ENCODE measurements at regions not wholly inside any gene's neighbourhood (a gene's known extent, or its start where the extent isn't known, plus 50 kb on each side); places are given as distances from the start of the nearest gene placed in this dataset.
"Not testable (repeated sequence)": the region's sequence is repeated elsewhere in the genome, so short reads cannot be mapped to it uniquely, and the experiment has no call there.

DNA sequence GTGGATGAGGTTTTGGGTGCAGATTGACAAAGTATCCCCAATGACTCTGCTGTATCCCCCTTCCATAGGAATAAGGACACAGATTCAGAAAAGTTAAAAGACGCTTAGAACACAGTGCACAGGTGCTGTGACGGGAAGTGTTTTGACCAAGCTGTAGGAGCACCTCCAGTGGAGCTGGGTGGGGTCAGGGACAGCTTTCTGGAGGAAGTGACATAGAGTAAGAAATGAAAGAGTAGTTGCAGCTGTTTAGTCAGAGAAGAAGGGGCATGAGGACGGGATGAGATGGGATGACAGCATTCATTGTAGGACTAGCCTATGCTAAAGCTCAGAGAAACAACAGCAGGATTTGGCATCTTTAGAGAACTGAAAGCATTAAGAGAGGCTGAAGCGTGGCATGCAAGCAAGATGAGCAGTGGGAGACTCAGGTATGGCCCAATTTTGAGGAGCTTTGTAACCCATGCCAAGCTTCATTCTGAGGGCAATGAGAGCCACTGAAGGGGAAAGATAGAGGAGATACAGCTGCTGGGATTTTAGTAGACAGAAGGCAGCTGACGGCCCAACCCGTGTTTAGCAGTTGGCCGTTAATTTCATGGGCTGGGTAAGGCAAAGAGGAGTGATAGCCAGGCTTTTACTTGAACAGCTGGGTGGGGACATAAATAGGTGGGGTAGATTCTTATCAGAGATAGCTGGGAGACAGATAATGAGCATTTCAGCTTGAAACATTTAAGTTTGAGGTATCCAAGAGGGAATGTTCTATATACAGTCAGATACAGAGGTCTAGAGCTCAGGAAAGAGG, 131.8 kb upstream of the KRAS start:
- no peak for DNase-seq

GRCh38 chr12:25377469-25378177, 126.9 kb upstream of the KRAS start:
- no peak for DNase-seq

DNA sequence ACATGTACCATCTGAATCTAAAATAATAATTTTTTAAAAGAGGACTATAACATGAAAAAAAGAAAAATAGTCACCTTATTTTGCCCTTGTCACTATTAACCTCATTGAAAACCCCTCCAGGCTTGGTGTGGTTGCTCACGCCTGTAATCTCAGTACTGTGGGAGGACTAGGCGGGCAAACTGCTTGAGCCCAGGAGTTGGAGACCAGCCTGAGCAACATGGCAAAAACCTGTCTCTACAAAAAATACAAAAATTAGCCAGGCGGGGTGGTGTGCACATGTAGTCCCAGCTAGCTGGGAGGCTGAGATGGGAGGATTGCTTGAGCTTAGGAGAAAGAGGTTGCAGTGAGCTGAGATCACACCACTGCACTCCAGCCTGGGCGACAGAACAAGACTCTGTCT, 126.3 kb upstream of the KRAS start:
- DNase-seq = no peak

DNA sequence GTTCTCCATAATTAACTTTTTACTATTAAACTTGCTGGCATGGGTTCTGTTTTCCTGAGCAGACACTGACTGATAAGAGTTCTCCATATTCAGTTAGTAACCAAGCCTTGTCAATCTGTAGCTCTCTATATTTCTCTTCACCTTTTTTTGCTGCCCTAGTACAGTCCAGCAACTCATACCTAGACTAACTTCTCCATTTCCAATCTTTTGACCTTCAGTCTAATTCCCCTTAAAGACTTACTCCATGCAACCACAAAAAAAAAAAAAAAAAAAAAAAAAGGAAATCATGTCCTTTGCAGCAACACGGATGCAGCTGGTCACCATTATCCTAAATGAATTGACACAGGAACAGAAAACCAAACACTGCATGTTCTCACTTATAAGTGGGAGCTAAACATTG, 125.7 kb upstream of the KRAS start:
- no peak for DNase-seq

GRCh38 chr12:25372969-25373817, 122.5 kb upstream of the KRAS start:
- no peak for DNase-seq

DNA sequence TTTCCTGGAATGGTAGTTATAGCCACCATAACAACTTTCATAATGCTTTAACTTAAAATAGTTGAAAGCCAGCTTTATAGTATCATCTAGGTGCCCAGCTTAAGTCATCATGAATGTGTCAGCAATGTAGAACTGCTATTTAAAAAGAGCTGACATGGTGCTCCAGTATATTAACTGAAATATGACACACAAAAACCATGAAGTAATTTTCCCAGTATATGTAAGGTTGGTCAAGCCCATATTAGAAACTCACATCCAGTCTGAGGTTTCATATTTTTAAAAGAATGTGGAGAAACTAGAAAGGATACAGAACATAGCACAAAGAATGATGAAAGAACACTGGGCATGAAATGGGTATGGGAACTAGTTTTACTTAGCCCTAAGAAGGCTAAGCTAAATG, 121.3 kb upstream of the KRAS start:
- no peak for DNase-seq

- DNase-seq = no peak
Observed at GRCh38 chr12:25368557-25368956, 117.8 kb upstream of the KRAS start.

- DNase-seq = no peak
Observed at GRCh38 chr12:25366122-25366521, 115.4 kb upstream of the KRAS start.

DNA sequence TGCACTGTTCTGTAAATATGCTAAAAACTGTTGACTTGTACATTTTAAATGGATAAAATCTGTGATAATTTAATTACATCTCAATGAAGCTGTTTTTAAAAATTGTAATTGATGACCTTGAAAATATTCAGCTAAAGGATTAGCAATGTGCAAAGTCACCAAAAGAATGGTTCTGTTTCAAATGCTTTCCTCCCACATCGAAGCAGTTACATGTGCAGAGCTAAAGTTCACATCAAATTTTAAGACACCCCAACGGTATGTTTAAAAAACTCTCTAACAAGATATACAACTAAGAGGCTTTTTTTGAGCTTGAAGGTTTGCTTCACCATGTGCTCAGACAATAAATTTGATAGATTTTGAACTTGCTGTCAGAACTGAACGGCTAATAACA, 114.6 kb upstream of the KRAS start:
- DNase-seq = no peak

GRCh38 chr12:25364529-25365339, 114.0 kb upstream of the KRAS start:
- no peak for DNase-seq

DNA sequence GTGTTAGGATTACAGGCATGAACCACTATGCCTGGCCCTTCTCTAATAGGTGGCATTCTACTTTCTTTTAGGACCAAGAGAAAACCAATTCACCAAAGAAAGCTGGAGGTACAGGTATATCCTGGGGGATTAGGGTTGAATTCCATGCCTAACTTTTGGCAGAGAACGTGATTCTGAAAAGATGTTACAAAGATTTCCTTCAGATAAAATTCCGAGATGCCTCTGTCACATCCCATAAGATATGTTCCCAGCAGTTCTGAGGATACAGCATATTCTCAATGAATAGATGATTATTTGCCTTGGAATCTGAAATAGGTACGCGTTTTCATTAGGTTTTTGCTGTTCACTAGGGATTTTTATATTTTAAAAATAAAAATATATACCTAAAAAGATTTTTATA, 111.9 kb upstream of the KRAS start:
- no peak for DNase-seq

DNA sequence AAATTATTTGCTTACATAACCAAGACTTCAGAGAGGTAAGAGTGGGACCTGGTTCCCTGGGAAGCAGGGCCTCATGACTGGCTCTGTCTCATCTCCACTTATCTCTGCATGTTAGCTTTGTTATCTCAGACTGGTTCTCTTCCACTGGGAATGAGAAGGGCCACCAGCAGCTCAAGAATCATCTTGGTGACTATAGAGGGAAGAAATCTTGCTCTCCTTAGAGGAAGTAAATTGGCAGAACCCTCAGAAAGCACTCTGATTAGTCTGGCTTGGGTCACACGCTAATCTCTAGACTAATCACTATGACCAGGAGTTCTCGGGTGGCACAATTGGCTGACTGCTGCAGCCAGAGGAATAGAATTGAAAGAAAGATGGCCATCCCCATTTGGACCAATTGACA, 110.8 kb upstream of the KRAS start:
- no peak for DNase-seq

- DNase-seq = no peak
Observed at GRCh38 chr12:25357595-25357994, 106.9 kb upstream of the KRAS start.

GRCh38 chr12:25352942-25353341, 102.2 kb upstream of the KRAS start:
- DNase-seq = not testable (repeated sequence)

DNA sequence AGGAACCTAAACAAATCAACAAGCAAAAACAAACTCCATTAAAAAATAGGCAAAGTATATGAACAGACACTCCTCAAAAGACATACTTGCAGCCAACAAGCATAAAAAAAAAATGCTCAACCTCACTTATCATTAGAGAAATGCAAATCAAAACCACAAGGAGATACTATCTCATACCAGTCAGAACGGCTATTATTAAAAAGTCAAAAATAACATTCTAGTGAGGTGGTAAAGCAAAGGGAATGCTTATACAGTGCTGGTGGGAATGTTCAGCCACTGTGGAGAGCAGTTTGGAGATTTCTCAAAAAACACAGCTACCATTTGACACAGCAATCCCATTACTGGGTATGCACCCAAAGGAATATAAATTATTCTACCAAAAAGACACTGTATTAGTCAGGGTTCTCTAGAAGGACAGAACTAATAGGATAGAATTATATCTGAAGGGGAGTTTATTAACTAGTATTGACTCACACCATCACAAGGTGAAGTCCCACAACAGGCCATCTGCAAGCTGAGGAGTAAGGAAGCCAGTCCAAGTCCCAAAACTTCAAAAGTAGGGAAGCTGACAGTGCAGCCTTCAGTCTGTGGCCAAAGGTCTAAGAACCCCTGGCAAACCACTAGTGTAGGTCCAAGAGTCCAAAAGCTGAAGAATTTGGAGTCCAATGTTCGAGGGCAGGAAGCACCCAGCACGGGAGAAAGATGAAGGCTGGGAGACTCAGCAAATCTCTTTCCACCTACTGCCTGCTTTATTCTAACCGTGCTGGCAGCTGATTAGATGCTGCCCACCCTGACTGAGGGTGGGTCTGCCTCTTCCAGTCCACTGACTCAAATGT, 101.6 kb upstream of the KRAS start:
- DNase-seq = no peak

DNA sequence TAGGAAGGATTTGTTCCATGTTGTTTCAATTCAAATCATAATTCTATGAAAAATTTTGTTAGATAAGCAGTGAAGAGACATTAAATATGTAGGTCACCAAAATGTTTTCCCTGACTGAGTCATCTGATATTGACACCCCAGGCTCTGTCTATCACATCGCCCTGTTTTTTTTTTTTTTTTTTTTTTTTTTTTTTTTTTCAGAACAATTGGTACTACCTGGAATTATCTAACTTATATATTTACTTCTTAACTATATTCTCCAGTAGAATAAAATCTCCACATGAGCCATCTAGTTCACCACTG, 97.8 kb upstream of the KRAS start:
- DNase-seq = no peak

DNA sequence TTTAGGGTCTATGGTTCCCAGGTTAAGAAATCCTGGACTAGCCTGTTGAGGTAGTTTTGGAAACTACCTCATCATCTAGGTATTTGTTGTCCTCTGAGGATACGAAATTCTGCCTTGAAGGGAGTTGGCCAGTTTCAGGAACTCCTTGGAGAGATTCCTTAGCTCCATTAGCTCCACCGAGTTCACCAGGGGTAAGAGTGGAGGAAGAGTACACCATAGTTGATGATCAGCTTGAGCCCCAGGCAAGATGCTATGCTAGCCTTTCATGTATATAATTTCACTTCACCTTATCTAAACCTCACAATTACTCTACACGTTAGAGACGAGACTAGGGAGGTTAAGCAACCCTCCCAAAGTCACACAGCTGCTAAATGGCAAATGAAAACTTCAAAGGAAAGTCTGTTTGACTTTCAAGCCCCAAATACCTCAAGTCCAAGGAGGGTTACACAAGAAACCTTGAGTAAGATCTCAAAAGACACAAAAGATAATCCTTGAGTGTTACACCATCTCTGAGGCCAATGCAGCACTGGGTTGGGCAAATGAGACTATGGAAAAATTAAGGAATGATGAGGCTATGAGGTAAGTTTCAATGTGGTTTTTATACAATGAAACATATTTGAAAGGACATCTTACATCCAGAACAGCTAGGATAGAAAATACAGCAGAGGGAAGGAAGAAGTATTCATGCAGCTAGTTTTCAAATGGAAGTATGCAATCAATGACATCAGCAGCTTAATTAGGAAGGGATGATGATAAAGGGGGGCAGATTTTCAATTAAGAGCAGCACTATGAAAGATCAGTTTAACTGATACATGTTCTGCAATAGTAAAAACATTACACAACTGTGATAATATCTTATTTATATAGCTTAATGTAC, 97.2 kb upstream of the KRAS start:
- DNase-seq = no peak

DNA sequence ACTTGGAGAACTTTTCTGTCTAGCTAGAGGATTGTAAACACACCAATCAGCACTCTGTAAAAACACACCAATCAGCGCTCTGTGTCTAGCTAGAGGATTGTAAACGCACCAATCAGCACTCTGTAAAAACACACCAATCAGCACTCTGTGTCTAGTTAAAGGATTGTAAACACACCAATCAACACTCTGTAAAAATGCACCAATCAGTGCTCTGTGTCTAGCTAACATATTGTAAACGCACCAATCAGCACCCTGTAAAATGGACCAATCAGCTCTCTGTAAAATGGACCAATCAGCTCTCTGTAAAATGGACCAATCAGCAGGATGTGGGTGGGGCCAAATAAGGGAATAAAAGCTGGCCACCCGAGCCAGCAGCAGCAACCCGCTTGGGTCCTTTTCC, 91.1 kb upstream of the KRAS start:
- DNase-seq = not testable (repeated sequence)

- no peak for DNase-seq
Observed at GRCh38 chr12:25337916-25338315, 87.2 kb upstream of the KRAS start.

GRCh38 chr12:25332143-25332542, 81.4 kb upstream of the KRAS start:
- no peak for DNase-seq

All from AML-193 (cell line).